HCEC 1CT (cell line): ENCODE measurements at regions not wholly inside any gene's neighbourhood (a gene's known extent, or its start where the extent isn't known, plus 50 kb on each side); places are given as distances from the start of the nearest gene placed in this dataset.
A peak's percentile ranks its signal among the peaks of the same experiment; 100 is the strongest.

Source experiments
- DNase-seq: peaks from one replicate; pipeline ENCODE4 v3.0.0-alpha.2; 2017

- no peak for DNase-seq
Measured at GRCh38 chr5:125302577-125302976, 556.1 kb upstream of the ZNF608 start.

GRCh38 chr5:125306741-125307140, 560.3 kb upstream of the ZNF608 start:
- DNase-seq, result no peak

DNA sequence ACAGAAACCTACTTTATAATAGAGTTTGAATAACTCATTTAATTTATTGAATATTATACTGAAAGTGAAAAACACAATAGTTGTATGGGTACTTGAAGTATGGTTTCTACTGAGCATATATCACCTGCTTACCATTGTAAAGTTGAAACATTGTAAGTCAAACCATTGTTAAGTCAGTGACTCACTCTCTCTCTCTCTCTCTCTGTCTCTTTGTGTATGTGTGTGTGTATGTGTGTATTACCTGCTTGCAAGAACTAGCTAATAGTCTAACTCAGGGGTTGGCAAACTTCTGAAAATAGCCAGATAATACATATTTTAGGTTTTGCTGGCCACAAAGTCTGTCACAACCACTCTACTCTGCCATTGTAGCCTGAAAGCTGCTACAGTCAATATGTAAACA, 564.3 kb upstream of the ZNF608 start:
- DNase-seq, result peak; percentile 13

- DNase-seq, result peak; percentile 95
Measured at GRCh38 chr5:125311743-125312142, 565.3 kb upstream of the ZNF608 start.

DNA sequence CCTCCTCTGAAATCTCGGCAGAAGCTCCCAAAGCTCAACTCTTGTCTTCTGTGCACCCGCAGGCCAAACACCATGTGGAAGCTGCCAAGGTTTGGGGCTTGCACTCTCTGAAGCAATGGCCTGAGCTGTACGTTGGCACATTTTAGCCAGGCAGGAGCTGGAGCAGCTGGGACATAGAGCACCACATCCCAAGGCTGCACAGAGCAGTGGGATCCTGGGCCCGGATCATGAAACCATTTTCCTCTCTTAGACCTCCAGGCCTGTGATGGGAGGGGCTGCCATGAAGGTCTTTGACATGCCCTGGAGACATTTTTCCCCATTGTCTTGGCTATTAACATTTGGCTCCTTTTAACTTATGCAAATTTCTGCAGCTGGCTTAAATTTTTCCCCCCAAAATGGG, 567.1 kb upstream of the ZNF608 start:
- DNase-seq, result no peak

DNA sequence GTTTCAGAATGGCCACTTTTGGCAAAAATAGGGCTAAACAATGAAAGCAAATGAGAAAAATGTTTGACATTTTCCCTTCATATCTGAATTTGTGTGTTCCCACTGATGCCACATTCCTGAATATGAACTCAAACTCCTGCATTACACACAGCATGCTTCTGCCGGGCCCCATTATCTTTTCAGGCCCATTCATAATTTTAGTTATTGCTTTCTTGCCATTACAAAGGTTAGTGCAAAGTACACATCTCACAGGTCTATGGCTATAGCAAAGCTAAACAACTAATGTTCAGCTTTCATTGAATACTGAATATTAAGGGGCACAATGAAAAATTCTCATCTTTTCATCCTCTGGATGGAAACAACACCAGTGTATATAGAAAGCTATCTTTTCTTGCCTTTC, 568.9 kb upstream of the ZNF608 start:
- DNase-seq, result no peak

DNA sequence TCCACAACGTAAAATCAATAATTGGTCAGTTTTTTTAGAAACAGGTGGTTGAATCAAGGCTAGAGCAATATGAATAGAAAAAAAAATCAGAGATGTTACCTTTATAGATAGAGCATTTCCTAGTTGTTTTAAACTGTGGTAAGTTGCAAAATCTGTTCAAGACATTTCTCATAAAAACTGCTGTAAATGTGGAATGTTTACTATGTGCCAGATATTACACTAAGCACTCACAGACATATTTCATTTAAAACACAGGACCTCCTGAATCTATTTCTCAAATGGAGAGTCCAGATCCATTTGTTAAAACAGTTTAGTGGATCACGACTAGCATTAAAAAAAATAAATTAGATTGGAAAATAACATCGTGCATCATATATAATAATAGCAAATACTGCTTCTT, 570.0 kb upstream of the ZNF608 start:
- DNase-seq, result no peak

DNA sequence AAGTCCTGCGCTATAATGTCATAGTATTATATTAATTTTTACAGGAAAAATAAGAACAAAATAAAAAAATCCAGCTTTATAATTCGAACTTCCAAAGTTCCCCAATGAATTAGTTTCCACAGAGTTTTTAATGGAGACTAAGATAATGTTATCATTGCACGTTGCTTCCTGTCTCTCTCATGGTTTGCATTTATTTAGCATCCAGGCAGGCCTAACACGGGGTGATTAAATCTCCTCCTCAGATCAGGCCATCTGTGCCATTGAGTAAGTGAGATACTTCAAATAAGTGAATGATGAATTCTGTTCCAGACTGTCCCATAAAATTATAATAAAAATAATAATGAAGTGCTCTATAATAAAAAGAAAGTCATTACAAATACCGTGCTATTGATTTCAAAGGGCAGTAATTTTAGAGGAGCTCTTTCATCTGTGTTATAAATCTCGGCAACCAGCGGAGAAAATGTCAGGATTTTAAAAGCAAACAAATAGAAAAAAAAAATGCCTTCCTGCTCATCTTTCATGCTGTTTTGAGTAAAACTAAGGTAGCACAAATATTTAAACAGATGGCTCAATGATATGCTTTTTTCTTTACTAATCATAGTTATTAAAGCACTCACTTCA, 570.6 kb upstream of the ZNF608 start:
- no peak for DNase-seq

GRCh38 chr5:125317536-125317995, 571.1 kb upstream of the ZNF608 start:
- DNase-seq, result no peak

DNA sequence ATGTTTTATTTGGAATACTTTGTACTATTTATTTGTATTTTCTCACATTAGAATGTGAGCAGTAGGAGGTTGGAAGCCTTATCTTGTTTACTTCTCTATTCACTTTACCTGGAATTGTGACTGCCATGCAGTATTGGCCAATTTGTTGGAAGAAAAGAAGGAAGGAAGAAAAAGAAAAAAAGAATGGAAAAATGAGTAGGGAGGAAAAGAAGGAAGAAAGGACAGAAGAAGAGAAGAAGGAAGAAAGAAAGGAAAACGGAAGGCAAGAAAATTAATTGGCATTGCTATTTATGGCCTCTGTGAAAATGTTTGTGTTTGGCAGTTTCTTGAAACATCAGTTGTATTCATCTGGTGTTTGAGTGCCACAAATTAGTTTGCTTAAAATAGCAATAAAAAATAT, 575.2 kb upstream of the ZNF608 start:
- DNase-seq, result no peak

GRCh38 chr5:125323613-125324012, 577.2 kb upstream of the ZNF608 start:
- DNase-seq, result no peak

GRCh38 chr5:125325488-125326149, 579.2 kb upstream of the ZNF608 start:
- DNase-seq, result no peak

DNA sequence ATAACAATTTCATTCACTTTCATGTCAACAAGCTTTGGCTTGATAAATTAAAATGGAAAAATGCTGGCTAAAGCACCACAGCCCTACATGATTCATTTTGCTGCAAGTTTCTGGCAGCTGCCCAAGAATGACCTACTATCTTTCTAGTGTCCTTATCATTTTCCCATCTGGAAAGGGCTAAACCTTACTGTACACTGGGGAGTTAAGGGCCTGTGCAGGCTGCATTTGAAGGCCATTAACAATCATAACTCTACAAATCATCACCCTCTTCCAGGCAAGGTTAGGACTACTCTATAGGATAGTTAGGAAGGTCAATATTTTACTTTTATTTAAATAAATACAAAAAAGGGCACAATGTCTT, 579.7 kb upstream of the ZNF608 start:
- peak; percentile 65 for DNase-seq

- no peak for DNase-seq
Measured at GRCh38 chr5:125327676-125328075, 581.2 kb upstream of the ZNF608 start.

GRCh38 chr5:125331987-125332598, 585.7 kb upstream of the ZNF608 start:
- no peak for DNase-seq

DNA sequence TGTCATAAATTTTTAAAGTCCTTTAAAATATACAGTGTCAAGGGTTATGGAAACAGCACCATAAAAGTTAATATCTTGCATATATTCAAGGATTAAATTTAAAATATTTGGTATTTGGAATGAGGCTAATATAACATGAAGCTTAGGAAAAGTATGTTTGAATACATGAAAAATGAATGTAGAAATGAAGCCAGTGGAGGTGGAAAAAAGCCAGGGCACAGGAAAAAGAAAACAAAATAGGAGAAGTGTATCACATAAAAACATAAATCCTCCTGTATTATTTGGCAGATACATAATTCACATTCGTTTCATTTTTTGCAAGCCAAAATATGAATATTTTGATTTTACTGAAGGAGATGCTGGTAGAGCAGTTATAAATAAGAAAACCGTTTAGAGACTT, 587.0 kb upstream of the ZNF608 start:
- no peak for DNase-seq

DNA sequence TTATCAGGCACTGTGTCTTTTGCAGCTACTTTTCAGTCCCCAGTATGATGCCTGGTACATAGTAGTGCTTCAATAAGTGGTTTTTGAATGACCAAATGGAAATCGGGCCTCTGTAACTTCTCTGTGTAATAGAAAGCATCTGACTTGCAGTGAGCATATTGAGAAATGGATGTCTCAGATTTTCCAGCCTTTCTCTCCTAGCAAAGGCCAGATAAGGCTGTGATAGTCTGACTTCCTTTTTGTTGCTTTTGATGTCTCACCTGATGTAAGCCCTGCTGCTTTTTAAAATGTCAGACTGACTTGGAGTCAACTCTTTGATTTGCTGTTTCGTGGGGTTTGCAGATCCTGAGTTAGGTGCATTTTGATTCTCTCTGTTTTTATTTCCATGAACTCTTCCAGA, 590.0 kb upstream of the ZNF608 start:
- DNase-seq, result no peak

DNA sequence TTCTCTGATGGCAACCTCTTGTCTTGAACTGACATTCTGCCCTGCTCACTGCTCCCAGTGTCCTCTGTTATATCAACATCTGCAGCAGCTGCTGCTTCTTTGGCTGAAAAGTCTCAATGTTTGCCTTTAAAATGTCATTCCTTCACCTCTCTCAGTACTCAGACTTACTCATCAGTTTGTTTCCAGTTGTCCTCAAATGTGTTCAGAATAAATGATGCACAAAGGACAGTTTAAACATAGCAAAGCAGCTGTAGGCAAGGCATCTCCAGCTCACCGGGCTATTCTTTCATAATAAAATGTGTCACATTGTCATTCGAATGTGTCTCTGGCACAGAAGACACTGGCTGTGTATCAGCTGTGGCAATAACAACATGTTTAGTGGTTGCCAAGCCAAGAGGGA, 590.9 kb upstream of the ZNF608 start:
- no peak for DNase-seq

- DNase-seq, result peak; percentile 16
Measured at GRCh38 chr5:125338440-125339174, 592.2 kb upstream of the ZNF608 start.

DNA sequence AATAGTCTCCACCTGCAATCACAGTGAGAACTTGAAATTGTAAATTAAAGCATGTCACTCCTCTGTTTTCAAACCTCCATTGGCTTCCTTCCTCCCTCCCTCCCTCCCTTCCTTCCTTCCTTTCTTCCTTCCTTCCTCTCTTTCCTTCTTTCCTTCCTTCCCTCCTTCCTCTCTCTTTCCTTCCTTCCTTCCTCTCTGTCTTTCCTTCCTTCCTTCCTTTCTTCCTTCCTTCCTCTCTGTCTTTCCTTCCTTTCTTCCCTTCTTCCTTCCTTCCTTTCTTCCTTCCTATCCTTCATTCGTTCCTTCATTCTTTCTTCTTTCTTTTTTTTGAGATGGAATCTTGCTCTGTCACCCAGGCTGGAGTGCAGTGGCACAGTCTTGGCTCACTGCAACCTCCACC, 595.0 kb upstream of the ZNF608 start:
- no peak for DNase-seq

GRCh38 chr5:125343015-125343414, 596.6 kb upstream of the ZNF608 start:
- DNase-seq, result peak; percentile 0

- no peak for DNase-seq
Measured at GRCh38 chr5:125346316-125346715, 599.9 kb upstream of the ZNF608 start.

DNA sequence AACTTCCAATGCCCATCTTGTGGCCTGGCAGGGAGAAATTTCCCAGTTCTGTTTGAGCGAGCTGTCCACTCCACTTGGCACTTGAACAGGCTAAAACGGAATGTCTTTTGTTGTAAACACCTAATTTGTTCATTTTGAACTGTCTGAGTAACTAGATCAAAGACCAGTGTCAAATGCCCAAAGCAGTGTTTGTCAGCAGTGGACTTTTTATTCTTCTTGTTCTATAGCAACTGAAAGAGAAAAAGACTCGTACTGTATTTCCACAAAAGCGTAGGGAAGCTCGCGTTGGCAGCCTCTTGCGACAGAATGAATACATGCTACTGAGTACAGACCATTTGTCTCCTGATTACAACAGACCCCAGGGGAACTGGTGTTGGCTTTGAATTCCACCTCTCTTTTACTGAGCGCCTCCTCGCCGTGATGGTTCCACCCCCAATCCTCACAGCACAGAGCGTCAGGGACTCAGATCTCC, 601.8 kb upstream of the ZNF608 start:
- DNase-seq, result no peak
